Caco-2 (cell line): ENCODE measurements at regions not wholly inside any gene's neighbourhood (a gene's known extent, or its start where the extent isn't known, plus 50 kb on each side); places are given as distances from the start of the nearest gene placed in this dataset.

Source experiments
- BruUV-seq: library from RNA; stranded (reverse); fragments of 400-500 nt; replicated peaks from 2 replicates; lab custom pipeline; 2021; lab: Mats Ljungman, UMichigan
- CTCF ChIA-PET: fragments of 300-600 bp; sonication (Branson Sonifier 250); formaldehyde crosslinking; loops from one replicate; lab custom pipeline; 2022; ENCODE audit warnings: antibody characterized with exemption; lab: Charles Lee
- POLR2A ChIA-PET: fragments of 300-600 bp; sonication (Branson Sonifier 250); formaldehyde crosslinking; loops from one replicate; lab custom pipeline; 2022; ENCODE audit warnings: antibody characterized with exemption; lab: Charles Lee
- DNase-seq, 2 experiments: peaks; one replicate each; pipeline versions ENCODE4 v3.0.0 to v3.0.0-alpha.2; 2020 to 2022
- H3K27me3 ChIP-seq: replicated peaks from 2 replicates; pipeline ENCODE4 v1.6.0; 2011; ENCODE audit warnings: low read length; ENCODE audit not compliant: control insufficient read depth, insufficient read depth
- H3K36me3 ChIP-seq: 2 replicates; pipeline ENCODE4 v1.5.1; 2011; ENCODE audit warnings: low read length; ENCODE audit not compliant: control insufficient read depth, insufficient read depth
- H3K4me1 ChIP-seq: fragments of 250-450 bp; sonication (Bioruptor Pico); 2 replicates; pipeline ENCODE4 v1.5.1; 2020; ENCODE audit warnings: mild to moderate bottlenecking
- H3K4me3 ChIP-seq: 2 replicates; pipeline ENCODE4 v1.5.1; 2011; ENCODE audit warnings: low read depth, mild to moderate bottlenecking, control low read depth, low read length
- H3K9me3 ChIP-seq: fragments of 250-450 bp; sonication (Bioruptor Pico); 2 replicates; pipeline ENCODE4 v1.5.1; 2020; ENCODE audit warnings: mild to moderate bottlenecking, moderate library complexity
- H3K27ac Mint-ChIP-seq: one replicate; pipeline ENCODE4 v1.8.0; 2022; ENCODE audit warnings: mixed read lengths; ENCODE audit not compliant: unreplicated experiment
- H3K27me3 Mint-ChIP-seq: one replicate; pipeline ENCODE4 v1.8.0; 2022; ENCODE audit warnings: mixed read lengths; ENCODE audit not compliant: insufficient read depth, unreplicated experiment
- H3K36me3 Mint-ChIP-seq: one replicate; pipeline ENCODE4 v1.8.0; 2022; ENCODE audit warnings: mild to moderate bottlenecking, mixed read lengths; ENCODE audit not compliant: insufficient read depth, unreplicated experiment
- H3K4me1 Mint-ChIP-seq: one replicate; pipeline ENCODE4 v1.8.0; 2022; ENCODE audit warnings: low read depth, mixed read lengths; ENCODE audit not compliant: unreplicated experiment
- H3K4me3 Mint-ChIP-seq: one replicate; pipeline ENCODE4 v1.8.0; 2022; ENCODE audit warnings: mild to moderate bottlenecking, moderate library complexity, mixed read lengths; ENCODE audit not compliant: unreplicated experiment
- H3K9me3 Mint-ChIP-seq: one replicate; pipeline ENCODE4 v1.8.0; 2022; ENCODE audit warnings: mixed read lengths; ENCODE audit not compliant: unreplicated experiment
- CTCF ChIP-seq, 2 experiments: fragments of 200-600 bp in 1 of 2; IDR thresholded peaks; 1 replicate in 1 of 2; 2 replicates in 1 of 2; pipeline versions ENCODE4 v1.5.1 to v1.8.0; 2011 to 2022; ENCODE audit warnings: antibody characterized with exemption in 1 of 2, control low read depth in 1 of 2, inconsistent platforms in 1 of 2, low read depth in 1 of 2, low read length in 1 of 2, mild to moderate bottlenecking in 1 of 2, moderate library complexity in 1 of 2; ENCODE audit not compliant: insufficient read depth in 1 of 2, severe bottlenecking in 1 of 2, unreplicated experiment in 1 of 2
- intact Hi-C: fragments of 100-400 bp; cut with micrococcal nuclease; formaldehyde crosslinking; loops from one replicate; pipeline ENCODE4 v1.10.0; 2022; ENCODE audit not compliant: unreplicated experiment

- CTCF ChIA-PET, result no interaction called here
- no peak overlapping the region for H3K4me3 Mint-ChIP-seq
- no peak for TF ChIP-seq CTCF (IDR thresholded peaks at IDR 0.05; ENCODE audit: insufficient read depth in 1 of 2, low read depth in 1 of 2, low read length in 1 of 2, severe bottlenecking in 1 of 2, unreplicated experiment in 1 of 2)
- no peak for DNase-seq
- H3K27ac Mint-ChIP-seq, result no peak overlapping the region
- intact Hi-C loops, result no loop called here
- no peaks in the 10 kb centered on the region for H3K36me3 Mint-ChIP-seq
- H3K27me3 ChIP-seq, result no peaks in the 10 kb centered on the region
- H3K9me3 ChIP-seq, result no peaks in the 10 kb centered on the region
- no peak overlapping the region for H3K4me3 ChIP-seq
- H3K9me3 Mint-ChIP-seq, result no peaks in the 10 kb centered on the region
- H3K36me3 ChIP-seq, result no peaks in the 10 kb centered on the region
- H3K27me3 Mint-ChIP-seq, result no peaks in the 10 kb centered on the region
- POLR2A ChIA-PET, result no interaction called here
- BruUV-seq, result no TSS peak
- H3K4me1 ChIP-seq, result no peaks in the 10 kb centered on the region
- no peaks in the 10 kb centered on the region for H3K4me1 Mint-ChIP-seq
Observed at GRCh38 chr1:239707615-239708014, 321.2 kb downstream of the CHRM3 start.

- no peaks in the 10 kb centered on the region for H3K4me1 ChIP-seq
Observed at GRCh38 chr1:239708622-239709021, 322.3 kb downstream of the CHRM3 start.

GRCh38 chr1:239711768-239712167 lies 325.4 kb downstream of the CHRM3 start:
- H3K4me3 Mint-ChIP-seq, result no peak overlapping the region
- H3K4me3 ChIP-seq, result no peak overlapping the region
- no peak overlapping the region for H3K27ac Mint-ChIP-seq
- H3K27me3 Mint-ChIP-seq, result no peaks in the 10 kb centered on the region
- H3K36me3 ChIP-seq, result no peaks in the 10 kb centered on the region
- no peaks in the 10 kb centered on the region for H3K9me3 Mint-ChIP-seq
- ChIA-PET CTCF (no interaction called here), POLR2A (no interaction called here)
- no peaks in the 10 kb centered on the region for H3K27me3 ChIP-seq
- intact Hi-C loops, result loop anchor here (10.0 kb wide), 1 partner anchor 183 kb away; no protein-coding TSS in a partner anchor
- no peaks in the 10 kb centered on the region for H3K9me3 ChIP-seq
- no peaks in the 10 kb centered on the region for H3K4me1 Mint-ChIP-seq
- H3K36me3 Mint-ChIP-seq, result no peaks in the 10 kb centered on the region
- H3K4me1 ChIP-seq, result no peaks in the 10 kb centered on the region
- no peak for TF ChIP-seq CTCF (IDR thresholded peaks at IDR 0.05; ENCODE audit: insufficient read depth in 1 of 2, low read depth in 1 of 2, low read length in 1 of 2, severe bottlenecking in 1 of 2, unreplicated experiment in 1 of 2)
- DNase-seq, result no peak
- no TSS peak for BruUV-seq

More at GRCh38 chr1:239708622-239709021, 322.3 kb downstream of the CHRM3 start:
- intact Hi-C loops, result no loop called here
- CTCF ChIA-PET, result no interaction called here
- no peak overlapping the region for H3K4me3 ChIP-seq
- H3K27me3 ChIP-seq, result no peaks in the 10 kb centered on the region
- Mint-ChIP-seq H3K36me3 (no peaks in the 10 kb centered on the region), H3K27me3 (no peaks in the 10 kb centered on the region), H3K4me1 (no peaks in the 10 kb centered on the region), H3K27ac (no peak overlapping the region), H3K9me3 (no peaks in the 10 kb centered on the region), H3K4me3 (no peak overlapping the region)
- no TSS peak for BruUV-seq
- DNase-seq, result no peak
- no peaks in the 10 kb centered on the region for H3K36me3 ChIP-seq
- no peaks in the 10 kb centered on the region for H3K9me3 ChIP-seq
- no peak for TF ChIP-seq CTCF (IDR thresholded peaks at IDR 0.05; ENCODE audit: insufficient read depth in 1 of 2, low read depth in 1 of 2, low read length in 1 of 2, severe bottlenecking in 1 of 2, unreplicated experiment in 1 of 2)
- POLR2A ChIA-PET, result no interaction called here
